Kasumi-1 (cell line): ENCODE measurements at regions not wholly inside any gene's neighbourhood (a gene's known extent, or its start where the extent isn't known, plus 50 kb on each side); places are given as distances from the start of the nearest gene placed in this dataset.

ENCODE experiments used
- DNase-seq, 2 experiments: peaks; one replicate each; lab custom pipeline; 2025; lab: John Stamatoyannopoulos, UW

GRCh38 chr20:1790386-1790785 lies 104.8 kb upstream of the SIRPA start:
- no peak for DNase-seq

- no peak for DNase-seq
These were observed 107.2 kb upstream of the SIRPA start for GRCh38 chr20:1788044-1788443.

GRCh38 chr20:1786486-1786885 lies 108.7 kb upstream of the SIRPA start:
- DNase-seq: no peak

- no peak for DNase-seq
These were observed 110.6 kb upstream of the SIRPA start for GRCh38 chr20:1784586-1784985.

GRCh38 chr20:1783245-1783644 lies 112.0 kb upstream of the SIRPA start:
- no peak for DNase-seq

- no peak for DNase-seq
These were observed 113.0 kb upstream of the SIRPA start for GRCh38 chr20:1782181-1782580.

GRCh38 chr20:1779567-1779966 lies 115.6 kb upstream of the SIRPA start:
- DNase-seq: no peak

- DNase-seq: no peak
These were observed 116.9 kb upstream of the SIRPA start for GRCh38 chr20:1778338-1778737.

- DNase-seq: no peak
These were observed 117.8 kb upstream of the SIRPA start for GRCh38 chr20:1777476-1777820.

GRCh38 chr20:1776681-1777475 lies 118.3 kb upstream of the SIRPA start:
- DNase-seq: peak; percentile 68

- DNase-seq: no peak
These were observed 117.5 kb upstream of the SIRPG start for GRCh38 chr20:1775117-1775516.

- no peak for DNase-seq
These were observed 116.9 kb upstream of the SIRPG start for GRCh38 chr20:1774479-1774878.

GRCh38 chr20:1773816-1774215 lies 116.2 kb upstream of the SIRPG start:
- no peak for DNase-seq

GRCh38 chr20:1769491-1769890 lies 111.9 kb upstream of the SIRPG start:
- no peak for DNase-seq

GRCh38 chr20:1766731-1767130 lies 109.2 kb upstream of the SIRPG start:
- no peak for DNase-seq

- peak; percentile 83 to 89 for DNase-seq
These were observed 106.8 kb upstream of the SIRPG start for GRCh38 chr20:1764136-1765033.

GRCh38 chr20:1761598-1761997 lies 104.0 kb upstream of the SIRPG start:
- DNase-seq: no peak

- no peak for DNase-seq
These were observed 103.5 kb upstream of the SIRPG start for GRCh38 chr20:1761116-1761515.

- no peak for DNase-seq
These were observed 101.2 kb upstream of the SIRPG start for GRCh38 chr20:1758765-1759164.

GRCh38 chr20:1757606-1758512 lies 100.3 kb upstream of the SIRPG start:
- DNase-seq: peak in 1 of 2 experiments; percentile 46

- DNase-seq: peak; percentile 51 to 54
These were observed 99.5 kb upstream of the SIRPG start for GRCh38 chr20:1757072-1757471.

- DNase-seq: no peak
These were observed 97.2 kb upstream of the SIRPG start for GRCh38 chr20:1754749-1755148.
